DND-41 (cell line): ENCODE measurements at regions not wholly inside any gene's neighbourhood (a gene's known extent, or its start where the extent isn't known, plus 50 kb on each side); places are given as distances from the start of the nearest gene placed in this dataset.

ENCODE experiments used
- ATAC-seq: fragments of 200-7000 bp; cut with Tn5 transposase; 3 replicates; pipeline ENCODE4 v1.9.1; 2021; ENCODE audit warnings: low read depth; ENCODE audit not compliant: insufficient read depth
- DNase-seq: peaks from one replicate; pipeline ENCODE4 v3.0.0-alpha.2; 2020
- H2AFZ ChIP-seq: 2 replicates; pipeline ENCODE4 v1.6.0; 2012; ENCODE audit warnings: low read depth, low read length
- H3K27ac ChIP-seq: 2 replicates; pipeline ENCODE4 v1.5.1; 2012; ENCODE audit warnings: low read length, inconsistent platforms
- H3K27me3 ChIP-seq: fragments of 200-600 bp; sonication (generic); 2 replicates; pipeline ENCODE4 v1.6.0; 2012; ENCODE audit warnings: low read length, mild to moderate bottlenecking, inconsistent platforms; ENCODE audit not compliant: insufficient read depth, poor library complexity
- H3K36me3 ChIP-seq: 2 replicates; pipeline ENCODE4 v1.5.1; 2012; ENCODE audit warnings: low read length, inconsistent platforms; ENCODE audit not compliant: insufficient read depth
- H3K4me1 ChIP-seq: 2 replicates; pipeline ENCODE4 v1.5.1; 2012; ENCODE audit warnings: mild to moderate bottlenecking, low read length; ENCODE audit not compliant: insufficient read depth
- H3K4me2 ChIP-seq: 2 replicates; pipeline ENCODE4 v1.6.0; 2012; ENCODE audit warnings: mild to moderate bottlenecking, moderate library complexity, low read length, inconsistent platforms; ENCODE audit not compliant: insufficient read depth
- H3K4me3 ChIP-seq, 2 experiments: fragments of 200-600 bp in 1 of 2; shearing (Covaris generic) in 1 of 2; 2 replicates each; pipeline ENCODE4 v1.5.1; 2012 to 2016; ENCODE audit warnings: inconsistent platforms in 2 of 2, low read length in 2 of 2, mild to moderate bottlenecking in 2 of 2, low read depth in 1 of 2, moderate library complexity in 1 of 2
- H3K79me2 ChIP-seq: 2 replicates; pipeline ENCODE4 v1.6.0; 2012; ENCODE audit warnings: low read length, inconsistent platforms; ENCODE audit not compliant: insufficient read depth
- H3K9ac ChIP-seq: 2 replicates; pipeline ENCODE4 v1.6.0; 2012; ENCODE audit warnings: low read depth, mild to moderate bottlenecking, inconsistent platforms, low read length, moderate library complexity
- H3K9me3 ChIP-seq: 2 replicates; pipeline ENCODE4 v1.5.1; 2012; ENCODE audit warnings: low read length, moderate library complexity, mild to moderate bottlenecking, inconsistent platforms; ENCODE audit not compliant: insufficient read depth, severe bottlenecking
- H4K20me1 ChIP-seq: 2 replicates; pipeline ENCODE4 v1.6.0; 2012; ENCODE audit warnings: low read length; ENCODE audit not compliant: insufficient read depth
- CTCF ChIP-seq: IDR thresholded peaks from 2 replicates; pipeline ENCODE4 v1.5.1; 2012; ENCODE audit warnings: borderline replicate concordance, low read length, moderate library complexity, mild to moderate bottlenecking; ENCODE audit not compliant: poor library complexity, severe bottlenecking; ENCODE audit errors: extremely low read depth
- EZH2 ChIP-seq: IDR thresholded peaks from 3 replicates; pipeline ENCODE4 v1.6.1; 2012; ENCODE audit warnings: borderline replicate concordance, low read depth, mild to moderate bottlenecking, moderate library complexity, low read length, inconsistent platforms; ENCODE audit not compliant: severe bottlenecking

- Histone ChIP-seq H3K9ac (no peak overlapping the region), H3K27me3 (no peaks in the 10 kb centered on the region), H3K4me2 (no peak overlapping the region), H3K4me3 (no peak overlapping the region), H3K79me2 (no peaks in the 10 kb centered on the region), H4K20me1 (no peaks in the 10 kb centered on the region), H3K27ac (no peak overlapping the region), H3K36me3 (no peaks in the 10 kb centered on the region), H2AFZ (no peak overlapping the region), H3K9me3 (no peaks in the 10 kb centered on the region), H3K4me1 (no peaks in the 10 kb centered on the region)
- ATAC-seq (no peak), DNase-seq (no peak)
- no peak for TF ChIP-seq CTCF
- TF ChIP-seq EZH2: no peak
Measured at GRCh38 chr2:7513834-7514233, 596.6 kb downstream of the RNF144A start.

GRCh38 chr2:7515327-7515726 is 598.1 kb downstream of the RNF144A start:
- Histone ChIP-seq H3K9ac (no peak overlapping the region), H3K4me3 (no peak overlapping the region), H3K79me2 (no peaks in the 10 kb centered on the region), H3K9me3 (no peaks in the 10 kb centered on the region), H2AFZ (no peak overlapping the region), H3K36me3 (no peaks in the 10 kb centered on the region), H3K4me1 (no peaks in the 10 kb centered on the region), H3K4me2 (no peak overlapping the region), H3K27ac (no peak overlapping the region), H3K27me3 (no peaks in the 10 kb centered on the region), H4K20me1 (no peaks in the 10 kb centered on the region)
- ATAC-seq: no peak
- no peak for TF ChIP-seq EZH2
- TF ChIP-seq CTCF: no peak
- no peak for DNase-seq

GRCh38 chr2:7516484-7517063 is 599.4 kb downstream of the RNF144A start:
- no peak overlapping the region for H2AFZ ChIP-seq

More at GRCh38 chr2:7516484-7517063, 599.4 kb downstream of the RNF144A start:
- no peaks in the 10 kb centered on the region for H3K27me3 ChIP-seq
- no peak for TF ChIP-seq CTCF
- TF ChIP-seq EZH2: no peak
- no peaks in the 10 kb centered on the region for H4K20me1 ChIP-seq
- H3K9ac ChIP-seq: no peak overlapping the region
- ATAC-seq: no peak
- no peaks in the 10 kb centered on the region for H3K4me1 ChIP-seq
- no peaks in the 10 kb centered on the region for H3K9me3 ChIP-seq
- H3K27ac ChIP-seq: no peak overlapping the region
- no peak overlapping the region for H3K4me3 ChIP-seq
- DNase-seq: no peak
- no peak overlapping the region for H3K4me2 ChIP-seq
- no peaks in the 10 kb centered on the region for H3K36me3 ChIP-seq
- H3K79me2 ChIP-seq: no peaks in the 10 kb centered on the region
